NT2/D1 (cell line): ENCODE measurements at regions not wholly inside any gene's neighbourhood (a gene's known extent, or its start where the extent isn't known, plus 50 kb on each side); places are given as distances from the start of the nearest gene placed in this dataset.

ENCODE experiments used
- DNase-seq: peaks from one replicate; pipeline ENCODE4 v3.0.0-alpha.2; 2011; ENCODE audit warnings: low read depth, low spot score
- H3K27me3 ChIP-seq: 2 replicates; pipeline ENCODE4 v1.6.0; 2011; ENCODE audit warnings: mild to moderate bottlenecking; ENCODE audit not compliant: insufficient read length, insufficient read depth
- H3K36me3 ChIP-seq: 2 replicates; pipeline ENCODE4 v1.6.1; 2011; ENCODE audit warnings: mild to moderate bottlenecking, low read length, mixed read lengths; ENCODE audit not compliant: insufficient read depth, insufficient read length
- H3K4me1 ChIP-seq: 2 replicates; pipeline ENCODE4 v1.5.1; 2011; ENCODE audit not compliant: insufficient read depth, insufficient read length
- H3K4me3 ChIP-seq: 2 replicates; pipeline ENCODE4 v1.5.1; 2011; ENCODE audit warnings: low read depth; ENCODE audit not compliant: insufficient read length
- H3K9ac ChIP-seq: 2 replicates; pipeline ENCODE4 v1.6.0; 2011; ENCODE audit warnings: low read depth; ENCODE audit not compliant: insufficient read length
- H3K9me3 ChIP-seq: 2 replicates; pipeline ENCODE4 v1.5.1; 2011; ENCODE audit warnings: mild to moderate bottlenecking, low read length; ENCODE audit not compliant: insufficient read depth
- SUZ12 ChIP-seq: IDR thresholded peaks from 2 replicates; pipeline ENCODE4 v1.6.1; 2011; ENCODE audit not compliant: insufficient read length, insufficient read depth; ENCODE audit errors: extremely low read depth
- YY1 ChIP-seq: IDR thresholded peaks from 2 replicates; pipeline ENCODE4 v1.6.1; 2011; ENCODE audit not compliant: insufficient read length, insufficient read depth
- ZNF274 ChIP-seq: IDR thresholded peaks from 2 replicates; pipeline ENCODE4 v1.6.1; 2011; ENCODE audit warnings: mild to moderate bottlenecking, low read depth, low read length

DNA sequence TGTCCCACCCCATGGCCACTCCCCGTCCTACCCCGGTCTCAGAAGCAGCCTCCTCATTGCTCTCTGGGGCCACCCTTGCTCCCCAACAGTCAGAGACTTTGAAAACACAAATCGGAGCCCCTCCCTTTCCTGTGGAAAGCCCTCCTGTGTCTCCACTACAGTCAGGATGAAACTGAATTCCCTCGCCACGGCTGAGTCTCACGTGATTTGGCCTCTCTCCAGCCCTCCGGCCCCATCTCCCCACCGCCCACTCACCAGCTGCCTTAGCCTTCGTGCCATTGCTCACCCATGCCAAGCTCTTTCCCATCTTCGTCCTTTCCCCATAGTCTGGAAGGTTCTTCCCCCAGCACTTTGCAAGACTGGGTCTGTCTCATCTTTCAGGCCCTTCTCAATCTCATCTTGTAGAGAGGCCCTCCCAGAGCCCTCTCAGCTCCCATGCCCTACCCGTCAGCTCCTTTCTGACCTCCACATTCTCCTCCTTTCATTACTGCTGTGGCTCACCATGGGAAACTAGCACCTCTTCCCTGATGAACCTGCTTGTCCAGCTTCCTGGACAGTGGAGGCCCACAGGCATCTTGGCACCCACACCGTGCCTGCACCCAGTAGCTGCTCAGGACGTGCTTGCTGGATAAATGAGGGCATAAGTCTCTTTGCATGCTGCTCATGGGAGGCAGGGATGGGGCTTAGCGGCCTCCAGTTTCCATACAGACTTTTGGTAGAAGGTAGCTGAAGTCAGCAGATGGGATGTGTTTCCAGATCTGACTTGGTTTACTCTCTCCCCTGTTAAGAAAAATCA, 126.4 kb upstream of the COL5A1 start:
- Histone ChIP-seq H3K9me3 (peaks cover 10% of the 10 kb centered on the region), H3K9ac (no peak overlapping the region), H3K27me3 (peaks cover 2% of the 10 kb centered on the region), H3K4me1 (no peaks in the 10 kb centered on the region), H3K36me3 (no peaks in the 10 kb centered on the region), H3K4me3 (no peak overlapping the region)
- no peak for DNase-seq
- no peak for TF ChIP-seq YY1
- TF ChIP-seq SUZ12: no peak
- no peak for TF ChIP-seq ZNF274

DNA sequence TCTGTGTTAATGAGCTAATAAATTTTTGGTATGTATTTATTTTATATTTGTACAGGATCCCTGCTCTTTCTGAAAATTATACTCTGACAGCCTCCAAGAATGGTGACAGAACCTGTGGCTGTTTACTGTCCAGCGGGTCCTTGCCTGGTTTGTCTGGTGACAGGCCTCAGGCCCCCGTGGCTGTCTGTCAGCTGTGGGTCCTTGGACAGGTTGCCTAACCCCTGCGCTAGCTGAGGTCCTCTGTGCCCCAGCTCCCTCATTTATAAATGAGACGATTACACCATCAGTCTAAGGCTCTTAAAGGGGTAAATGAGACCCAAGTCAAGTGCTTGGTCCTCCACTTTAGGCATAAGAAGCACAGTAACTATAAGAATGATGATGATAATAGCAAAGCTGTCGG, 125.1 kb upstream of the COL5A1 start:
- no peak overlapping the region for H3K4me3 ChIP-seq
- peaks cover 2% of the 10 kb centered on the region for H3K27me3 ChIP-seq

GRCh38 chr9:134517069-134517680, 124.4 kb upstream of the COL5A1 start:
- Histone ChIP-seq H3K27me3 (peaks cover 2% of the 10 kb centered on the region), H3K9me3 (peaks cover 10% of the 10 kb centered on the region), H3K36me3 (no peaks in the 10 kb centered on the region), H3K4me3 (no peak overlapping the region), H3K9ac (no peak overlapping the region), H3K4me1 (peaks cover 2% of the 10 kb centered on the region)
- TF ChIP-seq ZNF274 (no peak), YY1 (no peak), SUZ12 (no peak)
- no peak for DNase-seq

More for the DNA sequence above, 125.1 kb upstream of the COL5A1 start:
- peaks cover 10% of the 10 kb centered on the region for H3K9me3 ChIP-seq
- TF ChIP-seq YY1: no peak
- no peaks in the 10 kb centered on the region for H3K4me1 ChIP-seq
- no peaks in the 10 kb centered on the region for H3K36me3 ChIP-seq
- H3K9ac ChIP-seq: no peak overlapping the region
- DNase-seq: no peak

DNA sequence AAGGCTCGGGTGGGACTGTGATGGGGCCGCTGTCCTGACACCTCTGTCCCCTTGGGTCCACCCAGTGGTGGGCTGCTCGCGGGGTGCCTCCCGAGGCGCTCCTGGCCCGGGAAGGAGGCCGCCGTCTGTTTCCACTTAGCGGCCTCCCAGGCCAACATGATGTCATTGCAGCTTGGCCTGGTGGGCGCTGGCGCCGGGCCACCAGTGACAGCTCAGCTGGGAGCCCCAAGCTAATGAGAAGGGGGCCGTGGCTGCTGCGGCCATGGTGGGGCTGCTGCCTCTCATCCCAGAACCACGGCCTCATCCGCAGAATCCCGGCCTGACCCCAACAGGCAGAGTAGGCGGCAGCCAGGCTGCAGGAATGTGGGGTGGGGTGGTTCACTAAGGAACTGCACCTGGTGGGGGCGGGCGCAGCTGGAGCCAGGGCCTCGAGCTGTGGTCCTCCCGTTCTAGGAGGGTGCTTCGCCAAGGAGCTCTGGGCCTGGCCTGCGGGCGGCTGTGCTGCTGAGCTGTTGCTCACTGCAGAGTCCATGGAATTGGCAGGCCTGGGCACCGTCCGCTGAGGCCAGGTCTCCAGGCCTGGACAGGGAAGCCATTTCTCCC, 123.5 kb upstream of the COL5A1 start:
- Histone ChIP-seq H3K4me3 (no peak overlapping the region), H3K9ac (no peak overlapping the region), H3K4me1 (peaks cover 5% of the 10 kb centered on the region), H3K27me3 (peaks cover 2% of the 10 kb centered on the region), H3K36me3 (no peaks in the 10 kb centered on the region), H3K9me3 (peaks cover 10% of the 10 kb centered on the region)
- no peak for TF ChIP-seq SUZ12
- no peak for DNase-seq

DNA sequence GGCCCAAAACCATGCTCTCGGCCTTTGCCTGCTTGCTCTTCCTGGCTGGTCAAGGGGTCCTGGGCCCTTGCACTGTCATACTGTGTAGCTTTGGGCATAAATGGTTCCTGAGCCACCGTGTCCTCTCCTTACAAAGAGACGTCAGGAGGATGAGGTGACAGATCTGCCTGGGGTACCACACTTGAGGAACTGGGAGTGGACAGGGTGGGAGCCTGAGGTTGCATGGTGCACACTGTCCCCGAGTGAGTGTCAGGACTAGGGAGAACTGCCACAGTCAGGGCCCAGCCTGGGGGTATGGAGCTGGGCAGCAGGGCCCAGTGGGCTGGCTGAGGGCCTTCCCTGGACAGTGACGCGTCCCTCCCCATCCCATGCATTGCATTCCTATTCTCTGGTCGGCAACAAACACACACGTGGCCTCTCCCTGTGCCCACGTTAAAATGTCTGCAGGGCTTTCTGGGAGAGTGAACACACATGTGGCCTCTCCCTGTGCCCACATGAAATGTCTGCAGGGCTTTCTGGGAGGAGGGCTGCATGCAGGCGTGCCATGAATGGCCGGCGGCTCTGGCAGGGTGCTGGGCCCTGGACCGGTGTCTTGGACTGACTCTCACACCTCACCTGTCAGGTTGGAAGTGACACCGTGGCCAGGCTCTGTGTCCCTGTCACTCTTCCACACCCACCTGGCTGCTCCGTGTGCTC, 122.1 kb upstream of the COL5A1 start:
- DNase-seq: no peak
- H3K9ac ChIP-seq: no peak overlapping the region
- peaks cover 5% of the 10 kb centered on the region for H3K4me1 ChIP-seq
- TF ChIP-seq YY1: no peak
- TF ChIP-seq SUZ12: no peak
- no peak for TF ChIP-seq ZNF274
- no peak overlapping the region for H3K4me3 ChIP-seq
- peaks cover 2% of the 10 kb centered on the region for H3K27me3 ChIP-seq
- H3K36me3 ChIP-seq: no peaks in the 10 kb centered on the region
- H3K9me3 ChIP-seq: peaks cover 1% of the 10 kb centered on the region; the same call in 1 of the 2 replicates

GRCh38 chr9:134521817-134522501, 119.6 kb upstream of the COL5A1 start:
- no peaks in the 10 kb centered on the region for H3K9me3 ChIP-seq

More at GRCh38 chr9:134521817-134522501, 119.6 kb upstream of the COL5A1 start:
- Histone ChIP-seq H3K4me3 (no peak overlapping the region), H3K4me1 (peaks cover 5% of the 10 kb centered on the region), H3K36me3 (no peaks in the 10 kb centered on the region), H3K27me3 (peaks cover 3% of the 10 kb centered on the region), H3K9ac (no peak overlapping the region)
- no peak for DNase-seq
- no peak for TF ChIP-seq SUZ12
- no peak for TF ChIP-seq YY1
- no peak for TF ChIP-seq ZNF274
